ENCODE measurements at regions not wholly inside any gene's neighbourhood (a gene's known extent, or its start where the extent isn't known, plus 50 kb on each side); places are given as distances from the start of the nearest gene placed in this dataset.

GRCh38 chr3:59538753-59539432 is 489.1 kb upstream of the CFAP20DC start:
- no peak for DNase-seq

- DNase-seq: no peak
Measured at GRCh38 chr3:59535791-59536221, 486.0 kb upstream of the CFAP20DC start.

GRCh38 chr3:59531994-59532393 is 482.2 kb upstream of the CFAP20DC start:
- no peak for DNase-seq

- DNase-seq: no peak
Measured at GRCh38 chr3:59531066-59531745, 481.4 kb upstream of the CFAP20DC start.

- DNase-seq: no peak
Measured at GRCh38 chr3:59528251-59528650, 478.4 kb upstream of the CFAP20DC start.

- DNase-seq: no peak
Measured at GRCh38 chr3:59527493-59527892, 477.7 kb upstream of the CFAP20DC start.

GRCh38 chr3:59526999-59527398 is 477.2 kb upstream of the CFAP20DC start:
- DNase-seq: no peak

- no peak for DNase-seq
Measured at GRCh38 chr3:59522550-59522949, 472.7 kb upstream of the CFAP20DC start.

- DNase-seq: no peak
Measured at GRCh38 chr3:59519094-59519493, 469.3 kb upstream of the CFAP20DC start.

- DNase-seq: no peak
Measured at GRCh38 chr3:59518283-59519055, 468.6 kb upstream of the CFAP20DC start.

GRCh38 chr3:59517388-59517787 is 467.6 kb upstream of the CFAP20DC start:
- DNase-seq: no peak

- DNase-seq: no peak
Measured at GRCh38 chr3:59515966-59516365, 466.1 kb upstream of the CFAP20DC start.

GRCh38 chr3:59514865-59515482 is 465.1 kb upstream of the CFAP20DC start:
- DNase-seq: no peak

- DNase-seq: no peak
Measured at GRCh38 chr3:59513570-59513969, 463.7 kb upstream of the CFAP20DC start.

GRCh38 chr3:59512066-59512465 is 462.2 kb upstream of the CFAP20DC start:
- no peak for DNase-seq

- no peak for DNase-seq
Measured at GRCh38 chr3:59510576-59510975, 460.8 kb upstream of the CFAP20DC start.

- DNase-seq: no peak
Measured at GRCh38 chr3:59508273-59508672, 458.4 kb upstream of the CFAP20DC start.

GRCh38 chr3:59506191-59506590 is 456.4 kb upstream of the CFAP20DC start:
- no peak for DNase-seq

GRCh38 chr3:59503441-59503840 is 453.6 kb upstream of the CFAP20DC start:
- DNase-seq: no peak

GRCh38 chr3:59502806-59503205 is 453.0 kb upstream of the CFAP20DC start:
- no peak for DNase-seq

GRCh38 chr3:59499954-59500353 is 450.1 kb upstream of the CFAP20DC start:
- no peak for DNase-seq

GRCh38 chr3:59499000-59499399 is 449.2 kb upstream of the CFAP20DC start:
- DNase-seq: no peak

- no peak for DNase-seq
Measured at GRCh38 chr3:59496250-59496649, 446.4 kb upstream of the CFAP20DC start.

Data from GDM1 (cell line).